OCI-LY3 (cell line): ENCODE measurements at regions not wholly inside any gene's neighbourhood (a gene's known extent, or its start where the extent isn't known, plus 50 kb on each side); places are given as distances from the start of the nearest gene placed in this dataset.

Experiments
- CTCF ChIP-seq: fragments of 200-600, 300-600 bp; sonication (generic); IDR thresholded peaks from 2 replicates; pipeline ENCODE4 v1.5.1; 2014; ENCODE audit warnings: antibody characterized with exemption, low read length, low read depth
- EZH2phosphoT487 ChIP-seq: fragments of 200-600 bp; shearing (Covaris generic); IDR thresholded peaks from 2 replicates; pipeline ENCODE4 v1.6.1; 2018; ENCODE audit warnings: antibody characterized with exemption, mixed run types, low read depth

- TF ChIP-seq CTCF (peak; percentile 93), EZH2phosphoT487 (no peak)
Observed at GRCh38 chr14:106691601-106692291, 1165.4 kb downstream of the TMEM121 start.
